BLaER1 (cell line): ENCODE measurements at regions not wholly inside any gene's neighbourhood (a gene's known extent, or its start where the extent isn't known, plus 50 kb on each side); places are given as distances from the start of the nearest gene placed in this dataset.

Experiments used
- H3K27ac ChIP-seq: shearing (Covaris generic); formaldehyde crosslinking; 2 replicates; pipeline ENCODE4 v1.8.1; 2022
- H3K27me3 ChIP-seq: shearing (Covaris generic); formaldehyde crosslinking; 2 replicates; pipeline ENCODE4 v1.8.1; 2022
- H3K36me3 ChIP-seq: shearing (Covaris generic); formaldehyde crosslinking; 2 replicates; pipeline ENCODE4 v1.8.1; 2022
- H3K4me1 ChIP-seq: shearing (Covaris generic); formaldehyde crosslinking; 2 replicates; pipeline ENCODE4 v1.8.1; 2022
- H3K4me2 ChIP-seq: shearing (Covaris generic); formaldehyde crosslinking; 2 replicates; pipeline ENCODE4 v1.8.1; 2022
- H3K4me3 ChIP-seq: shearing (Covaris generic); formaldehyde crosslinking; 2 replicates; pipeline ENCODE4 v1.8.1; 2022
- H3K9ac ChIP-seq: shearing (Covaris generic); formaldehyde crosslinking; 2 replicates; pipeline ENCODE4 v1.8.1; 2022
- H3K9me3 ChIP-seq: shearing (Covaris generic); formaldehyde crosslinking; 2 replicates; pipeline ENCODE4 v1.8.1; 2022
- H4K20me1 ChIP-seq: shearing (Covaris generic); formaldehyde crosslinking; 2 replicates; pipeline ENCODE4 v1.8.1; 2022
- Cebpa-rat ChIP-seq: shearing (Covaris generic); IDR thresholded peaks from 2 replicates; pipeline ENCODE4 v1.8.1; 2022

DNA sequence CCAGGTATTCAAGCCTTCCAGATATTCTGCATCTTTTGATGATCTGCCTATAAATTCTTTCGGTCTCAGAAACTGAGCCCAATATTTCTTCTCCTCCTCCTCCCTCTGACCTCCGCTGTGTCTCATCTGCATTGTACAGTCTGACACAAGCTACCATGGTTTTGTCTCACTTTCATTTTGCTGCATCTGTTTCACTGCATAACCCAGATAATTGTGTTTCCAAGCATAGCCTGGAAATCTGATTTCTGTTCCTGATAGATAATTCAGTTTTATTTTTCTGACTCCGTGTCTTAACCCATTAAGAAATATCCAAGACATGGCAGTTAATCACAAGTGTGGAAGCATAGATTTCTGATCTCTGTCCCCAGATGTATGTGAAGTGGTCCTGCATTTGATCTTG is 374.2 kb upstream of the SEMA3A start:
- H4K20me1 ChIP-seq: no peaks in the 10 kb centered on the region
- H3K4me2 ChIP-seq: no peak overlapping the region
- H3K4me1 ChIP-seq: no peaks in the 10 kb centered on the region
- no peaks in the 10 kb centered on the region for H3K36me3 ChIP-seq
- no peak overlapping the region for H3K27ac ChIP-seq
- TF ChIP-seq Cebpa-rat: no peak
- H3K27me3 ChIP-seq: no peaks in the 10 kb centered on the region
- H3K9me3 ChIP-seq: no peaks in the 10 kb centered on the region
- no peak overlapping the region for H3K4me3 ChIP-seq
- H3K9ac ChIP-seq: no peak overlapping the region

DNA sequence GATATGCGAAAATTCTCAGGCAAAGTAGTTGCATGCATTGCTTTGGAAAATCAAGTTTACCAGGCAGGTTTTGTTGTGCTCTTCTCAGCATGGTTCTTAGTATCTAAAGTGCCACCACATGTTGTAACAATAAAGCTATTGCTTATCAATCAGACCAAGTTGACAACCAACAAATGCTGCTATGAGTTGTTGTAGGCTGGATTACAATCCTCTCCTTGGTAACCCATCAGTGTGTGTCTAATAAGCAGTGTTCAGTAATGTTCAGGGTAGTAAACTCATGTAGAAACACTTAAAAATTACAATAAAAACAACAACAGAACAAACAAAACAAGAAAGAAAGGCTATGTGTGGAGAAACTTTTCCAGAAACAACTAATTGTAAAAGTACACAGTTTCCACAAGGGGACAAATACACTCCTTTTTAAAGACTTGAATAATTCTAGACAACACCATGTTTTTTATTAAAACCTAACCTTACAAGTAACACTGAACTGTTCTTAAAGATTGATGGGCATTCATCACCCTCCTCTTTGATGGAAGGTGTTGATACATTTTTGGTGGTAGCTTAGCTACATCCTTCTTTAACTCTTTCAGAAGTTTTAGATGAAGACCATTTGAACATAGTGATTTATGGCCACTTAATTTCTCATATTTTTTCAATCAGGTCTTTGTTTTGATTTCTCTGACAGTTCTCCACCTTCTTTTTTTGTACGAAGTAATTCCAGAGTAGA is 370.9 kb upstream of the SEMA3A start:
- Histone ChIP-seq H3K27ac (no peak overlapping the region), H3K4me3 (no peak overlapping the region), H3K4me2 (no peak overlapping the region), H3K4me1 (no peaks in the 10 kb centered on the region), H3K9me3 (no peaks in the 10 kb centered on the region), H3K27me3 (no peaks in the 10 kb centered on the region), H3K36me3 (no peaks in the 10 kb centered on the region), H3K9ac (no peak overlapping the region), H4K20me1 (no peaks in the 10 kb centered on the region)
- no peak for TF ChIP-seq Cebpa-rat

- H3K4me1 ChIP-seq: no peaks in the 10 kb centered on the region
- H3K36me3 ChIP-seq: no peaks in the 10 kb centered on the region
- H3K4me2 ChIP-seq: no peak overlapping the region
- no peaks in the 10 kb centered on the region for H4K20me1 ChIP-seq
- peaks cover 13% of the 10 kb centered on the region for H3K9me3 ChIP-seq
- H3K27ac ChIP-seq: no peak overlapping the region
- H3K4me3 ChIP-seq: no peak overlapping the region
- TF ChIP-seq Cebpa-rat: no peak
- no peaks in the 10 kb centered on the region for H3K27me3 ChIP-seq
- no peak overlapping the region for H3K9ac ChIP-seq
Measured at GRCh38 chr7:84553711-84554110, 359.1 kb upstream of the SEMA3A start.

DNA sequence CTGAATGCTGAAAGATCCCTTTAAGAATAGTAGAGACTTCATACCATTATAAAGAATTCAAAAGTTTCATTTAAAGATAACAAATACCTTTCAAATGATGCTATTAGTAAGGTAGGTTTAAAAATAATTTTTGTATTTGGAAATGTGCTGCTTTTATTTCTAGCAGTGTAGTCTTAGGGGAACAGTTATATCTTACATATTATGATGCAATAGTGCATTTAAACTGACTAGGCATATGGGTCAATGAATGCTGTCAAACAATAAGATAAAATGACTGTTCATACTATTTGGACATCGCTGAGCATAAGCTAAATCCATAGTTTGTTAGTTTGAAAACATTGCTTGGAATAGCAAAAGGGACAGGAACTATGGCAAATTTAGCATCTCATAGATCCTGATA is 354.8 kb upstream of the SEMA3A start:
- no peak overlapping the region for H3K27ac ChIP-seq
- no peaks in the 10 kb centered on the region for H3K36me3 ChIP-seq
- no peaks in the 10 kb centered on the region for H3K27me3 ChIP-seq
- no peak overlapping the region for H3K9ac ChIP-seq
- H3K4me1 ChIP-seq: no peaks in the 10 kb centered on the region
- no peak for TF ChIP-seq Cebpa-rat
- no peaks in the 10 kb centered on the region for H3K9me3 ChIP-seq
- H4K20me1 ChIP-seq: no peaks in the 10 kb centered on the region
- H3K4me3 ChIP-seq: no peak overlapping the region
- no peak overlapping the region for H3K4me2 ChIP-seq

DNA sequence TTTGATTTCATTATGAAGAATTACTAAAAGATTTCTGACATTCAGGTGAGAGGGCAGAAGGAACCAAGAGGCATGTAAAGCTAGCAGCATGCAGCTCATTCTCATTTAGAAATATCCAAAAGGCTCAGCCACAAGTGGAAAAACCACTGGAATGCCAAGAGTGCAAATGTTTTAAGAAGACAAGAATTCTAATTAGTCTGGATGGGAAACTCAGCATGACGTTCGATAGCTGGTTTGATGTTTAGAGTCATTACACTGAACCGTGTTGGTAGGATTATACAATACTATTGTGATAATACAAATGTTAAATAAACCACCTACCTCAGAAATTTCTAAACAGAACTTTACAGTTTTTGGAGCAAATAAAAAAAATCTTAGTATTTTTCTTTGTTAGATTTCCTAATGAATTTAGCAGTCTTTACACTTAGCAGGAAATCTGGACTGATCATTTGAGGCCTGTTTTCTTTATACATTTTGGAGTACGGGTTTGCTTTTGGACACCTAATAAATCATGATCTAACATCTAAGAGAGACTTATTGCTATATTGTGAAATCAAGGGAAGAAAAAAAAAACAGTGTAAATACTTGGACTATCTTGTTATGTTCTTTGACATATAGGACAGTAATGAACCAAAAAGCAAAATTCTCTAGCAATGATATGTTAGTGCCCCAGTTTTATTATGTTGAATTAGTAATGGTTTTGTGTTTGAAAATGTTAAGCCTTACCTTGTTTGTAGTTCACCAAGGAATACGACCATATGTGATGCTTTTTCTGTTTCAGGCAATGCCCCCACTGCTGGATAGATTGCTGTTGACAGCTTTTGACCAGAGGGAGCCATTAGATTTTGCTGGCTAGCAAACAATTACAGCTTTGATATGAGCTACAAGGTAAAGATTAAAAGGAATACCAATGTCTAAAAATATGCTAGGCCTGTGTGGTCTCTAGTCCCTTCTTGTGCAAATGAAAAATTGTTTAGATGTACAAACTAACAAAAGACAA is 354.1 kb upstream of the SEMA3A start:
- H3K27me3 ChIP-seq: no peaks in the 10 kb centered on the region
- no peak for TF ChIP-seq Cebpa-rat
- H4K20me1 ChIP-seq: no peaks in the 10 kb centered on the region
- H3K4me2 ChIP-seq: no peak overlapping the region
- no peak overlapping the region for H3K4me3 ChIP-seq
- H3K4me1 ChIP-seq: no peaks in the 10 kb centered on the region
- H3K36me3 ChIP-seq: no peaks in the 10 kb centered on the region
- H3K9ac ChIP-seq: no peak overlapping the region
- no peak overlapping the region for H3K27ac ChIP-seq
- H3K9me3 ChIP-seq: no peaks in the 10 kb centered on the region

- Histone ChIP-seq H3K27me3 (no peaks in the 10 kb centered on the region), H3K9me3 (no peaks in the 10 kb centered on the region), H3K36me3 (no peaks in the 10 kb centered on the region), H4K20me1 (no peaks in the 10 kb centered on the region), H3K4me1 (no peaks in the 10 kb centered on the region), H3K4me3 (no peak overlapping the region), H3K27ac (no peak overlapping the region), H3K9ac (no peak overlapping the region), H3K4me2 (no peak overlapping the region)
- no peak for TF ChIP-seq Cebpa-rat
Measured at GRCh38 chr7:84547331-84547730, 352.7 kb upstream of the SEMA3A start.

- TF ChIP-seq Cebpa-rat: no peak
- Histone ChIP-seq H3K36me3 (no peaks in the 10 kb centered on the region), H3K27me3 (no peaks in the 10 kb centered on the region), H3K9me3 (no peaks in the 10 kb centered on the region), H3K27ac (no peak overlapping the region), H3K9ac (no peak overlapping the region), H3K4me2 (no peak overlapping the region), H4K20me1 (no peaks in the 10 kb centered on the region), H3K4me3 (no peak overlapping the region), H3K4me1 (no peaks in the 10 kb centered on the region)
Measured at GRCh38 chr7:84546403-84546802, 351.8 kb upstream of the SEMA3A start.

DNA sequence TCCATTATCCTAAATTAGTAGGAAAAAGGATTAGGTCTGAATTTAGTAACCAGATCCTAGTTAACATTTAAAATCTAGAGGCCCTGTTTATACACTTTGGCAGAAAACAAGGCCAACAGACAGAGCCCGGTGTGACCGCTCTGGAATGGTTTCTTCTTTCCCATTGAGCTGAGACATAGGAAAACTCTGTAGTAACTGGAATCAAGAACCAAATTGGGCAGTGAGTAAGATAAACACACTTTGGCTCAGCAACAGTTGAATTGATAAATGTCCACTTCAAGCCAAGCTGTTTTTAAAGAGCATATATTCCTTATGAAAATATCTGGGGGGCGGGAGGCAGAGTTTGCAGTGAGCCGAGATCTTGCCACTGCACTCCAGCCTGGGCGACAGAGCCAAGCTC is 343.7 kb upstream of the SEMA3A start:
- Histone ChIP-seq H3K36me3 (no peaks in the 10 kb centered on the region), H3K4me2 (no peak overlapping the region), H3K27me3 (no peaks in the 10 kb centered on the region), H3K4me1 (no peaks in the 10 kb centered on the region), H3K4me3 (no peak overlapping the region), H3K27ac (no peak overlapping the region), H4K20me1 (no peaks in the 10 kb centered on the region), H3K9ac (no peak overlapping the region), H3K9me3 (no peaks in the 10 kb centered on the region)
- no peak for TF ChIP-seq Cebpa-rat

DNA sequence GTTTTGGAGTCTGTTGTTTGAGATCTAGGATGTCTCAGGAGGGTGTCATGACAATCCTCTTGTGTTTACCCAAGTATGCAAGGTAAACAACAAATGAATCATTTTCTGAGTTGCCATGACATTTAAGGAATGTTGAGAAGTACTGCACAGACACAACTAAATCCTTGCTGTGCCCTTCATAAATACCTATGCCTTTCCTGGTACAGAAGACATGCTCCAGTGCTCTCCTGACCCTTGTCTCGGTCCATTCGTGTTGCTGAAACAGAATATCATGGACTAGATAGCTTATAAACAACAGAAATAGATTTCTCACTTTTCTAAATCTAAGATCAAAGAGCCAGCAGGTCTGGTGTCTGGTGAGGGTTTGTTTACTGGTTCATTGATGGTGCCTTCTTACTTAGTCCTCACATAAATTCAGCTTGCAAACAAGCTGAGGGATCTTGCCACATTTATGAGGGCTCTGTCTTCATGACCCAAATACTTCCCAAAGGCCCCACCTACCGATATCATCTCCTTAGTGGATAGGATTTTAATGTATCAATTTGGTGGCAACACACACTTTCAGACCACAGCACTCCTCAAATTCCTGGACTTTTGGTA is 341.8 kb upstream of the SEMA3A start:
- TF ChIP-seq Cebpa-rat: no peak
- Histone ChIP-seq H3K27me3 (no peaks in the 10 kb centered on the region), H4K20me1 (no peaks in the 10 kb centered on the region), H3K27ac (no peak overlapping the region), H3K36me3 (no peaks in the 10 kb centered on the region), H3K4me1 (no peaks in the 10 kb centered on the region), H3K9ac (no peak overlapping the region), H3K9me3 (no peaks in the 10 kb centered on the region), H3K4me2 (no peak overlapping the region), H3K4me3 (no peak overlapping the region)
